ENCODE measurements at regions not wholly inside any gene's neighbourhood (a gene's known extent, or its start where the extent isn't known, plus 50 kb on each side); places are given as distances from the start of the nearest gene placed in this dataset.

- TF ChIP-seq CTCF (optimal IDR thresholded peaks at IDR 0.05 in 1 of 3, IDR thresholded peaks at IDR 0.05 in 1 of 3, conservative IDR thresholded peaks at IDR 0.05 in 1 of 3; ENCODE audit: extremely low read depth in 1 of 3, insufficient read depth in 2 of 3, low read length in 3 of 3) (no peak), EZH2 (IDR thresholded peaks at IDR 0.05; ENCODE audit: low read length) (no peak)
Observed at GRCh38 chr12:24411948-24412347, 462.5 kb upstream of the SOX5 start.

Measured in keratinocyte (primary cell).